DND-41 (cell line): ENCODE measurements at regions not wholly inside any gene's neighbourhood (a gene's known extent, or its start where the extent isn't known, plus 50 kb on each side); places are given as distances from the start of the nearest gene placed in this dataset.
"Not testable (repeated sequence)": the region's sequence is repeated elsewhere in the genome, so short reads cannot be mapped to it uniquely, and the experiment has no call there.

ENCODE experiments used
- ATAC-seq: fragments of 200-7000 bp; cut with Tn5 transposase; 3 replicates; pipeline ENCODE4 v1.9.1; 2021; ENCODE audit warnings: low read depth; ENCODE audit not compliant: insufficient read depth
- DNase-seq: peaks from one replicate; pipeline ENCODE4 v3.0.0-alpha.2; 2020
- H2AFZ ChIP-seq: 2 replicates; pipeline ENCODE4 v1.6.0; 2012; ENCODE audit warnings: low read depth, low read length
- H3K27ac ChIP-seq: 2 replicates; pipeline ENCODE4 v1.5.1; 2012; ENCODE audit warnings: low read length, inconsistent platforms
- H3K27me3 ChIP-seq: fragments of 200-600 bp; sonication (generic); 2 replicates; pipeline ENCODE4 v1.6.0; 2012; ENCODE audit warnings: low read length, mild to moderate bottlenecking, inconsistent platforms; ENCODE audit not compliant: insufficient read depth, poor library complexity
- H3K36me3 ChIP-seq: 2 replicates; pipeline ENCODE4 v1.5.1; 2012; ENCODE audit warnings: low read length, inconsistent platforms; ENCODE audit not compliant: insufficient read depth
- H3K4me1 ChIP-seq: 2 replicates; pipeline ENCODE4 v1.5.1; 2012; ENCODE audit warnings: mild to moderate bottlenecking, low read length; ENCODE audit not compliant: insufficient read depth
- H3K4me2 ChIP-seq: 2 replicates; pipeline ENCODE4 v1.6.0; 2012; ENCODE audit warnings: mild to moderate bottlenecking, moderate library complexity, low read length, inconsistent platforms; ENCODE audit not compliant: insufficient read depth
- H3K4me3 ChIP-seq, 2 experiments: fragments of 200-600 bp in 1 of 2; shearing (Covaris generic) in 1 of 2; 2 replicates each; pipeline ENCODE4 v1.5.1; 2012 to 2016; ENCODE audit warnings: inconsistent platforms in 2 of 2, low read length in 2 of 2, mild to moderate bottlenecking in 2 of 2, low read depth in 1 of 2, moderate library complexity in 1 of 2
- H3K79me2 ChIP-seq: 2 replicates; pipeline ENCODE4 v1.6.0; 2012; ENCODE audit warnings: low read length, inconsistent platforms; ENCODE audit not compliant: insufficient read depth
- H3K9ac ChIP-seq: 2 replicates; pipeline ENCODE4 v1.6.0; 2012; ENCODE audit warnings: low read depth, mild to moderate bottlenecking, inconsistent platforms, low read length, moderate library complexity
- H3K9me3 ChIP-seq: 2 replicates; pipeline ENCODE4 v1.5.1; 2012; ENCODE audit warnings: low read length, moderate library complexity, mild to moderate bottlenecking, inconsistent platforms; ENCODE audit not compliant: insufficient read depth, severe bottlenecking
- H4K20me1 ChIP-seq: 2 replicates; pipeline ENCODE4 v1.6.0; 2012; ENCODE audit warnings: low read length; ENCODE audit not compliant: insufficient read depth
- EZH2 ChIP-seq: IDR thresholded peaks from 3 replicates; pipeline ENCODE4 v1.6.1; 2012; ENCODE audit warnings: borderline replicate concordance, low read depth, mild to moderate bottlenecking, moderate library complexity, low read length, inconsistent platforms; ENCODE audit not compliant: severe bottlenecking
- TF ChIP-seq, protein P1 (sequence below): IDR thresholded peaks from 2 replicates; pipeline ENCODE4 v1.5.1; 2012; ENCODE audit warnings: borderline replicate concordance, low read length, moderate library complexity, mild to moderate bottlenecking; ENCODE audit not compliant: poor library complexity, severe bottlenecking; ENCODE audit errors: extremely low read depth

DNA sequence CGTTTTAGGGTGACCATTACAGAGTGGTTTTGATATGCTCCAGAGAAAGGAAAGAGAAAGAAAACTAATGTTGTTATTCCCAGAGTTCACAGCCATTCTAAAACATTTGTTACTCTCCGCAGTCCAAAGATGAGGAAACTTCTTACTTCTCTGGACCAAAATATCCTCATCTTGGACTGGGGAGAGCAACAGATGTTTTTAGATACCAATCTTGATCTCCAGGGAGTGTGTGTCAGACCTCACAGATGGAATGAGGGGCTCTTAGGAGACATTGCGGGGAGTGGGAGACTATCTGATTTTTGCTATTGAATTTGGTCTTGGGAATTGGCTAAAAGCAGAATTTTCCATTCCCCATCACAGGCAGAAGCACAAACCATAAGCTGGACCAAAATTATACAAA is 110.8 kb downstream of the TNFAIP3 start:
- Histone ChIP-seq H3K27me3 (no peaks in the 10 kb centered on the region), H3K4me3 (no peak overlapping the region), H3K4me1 (peaks cover 30% of the 10 kb centered on the region), H3K27ac (no peak overlapping the region), H3K9ac (no peak overlapping the region), H3K9me3 (no peaks in the 10 kb centered on the region), H2AFZ (no peak overlapping the region), H3K36me3 (no peaks in the 10 kb centered on the region), H3K4me2 (no peak overlapping the region), H3K79me2 (no peaks in the 10 kb centered on the region), H4K20me1 (no peaks in the 10 kb centered on the region)
- no peak for ATAC-seq
- TF ChIP-seq EZH2, result no peak
- TF ChIP-seq, protein P1, sequence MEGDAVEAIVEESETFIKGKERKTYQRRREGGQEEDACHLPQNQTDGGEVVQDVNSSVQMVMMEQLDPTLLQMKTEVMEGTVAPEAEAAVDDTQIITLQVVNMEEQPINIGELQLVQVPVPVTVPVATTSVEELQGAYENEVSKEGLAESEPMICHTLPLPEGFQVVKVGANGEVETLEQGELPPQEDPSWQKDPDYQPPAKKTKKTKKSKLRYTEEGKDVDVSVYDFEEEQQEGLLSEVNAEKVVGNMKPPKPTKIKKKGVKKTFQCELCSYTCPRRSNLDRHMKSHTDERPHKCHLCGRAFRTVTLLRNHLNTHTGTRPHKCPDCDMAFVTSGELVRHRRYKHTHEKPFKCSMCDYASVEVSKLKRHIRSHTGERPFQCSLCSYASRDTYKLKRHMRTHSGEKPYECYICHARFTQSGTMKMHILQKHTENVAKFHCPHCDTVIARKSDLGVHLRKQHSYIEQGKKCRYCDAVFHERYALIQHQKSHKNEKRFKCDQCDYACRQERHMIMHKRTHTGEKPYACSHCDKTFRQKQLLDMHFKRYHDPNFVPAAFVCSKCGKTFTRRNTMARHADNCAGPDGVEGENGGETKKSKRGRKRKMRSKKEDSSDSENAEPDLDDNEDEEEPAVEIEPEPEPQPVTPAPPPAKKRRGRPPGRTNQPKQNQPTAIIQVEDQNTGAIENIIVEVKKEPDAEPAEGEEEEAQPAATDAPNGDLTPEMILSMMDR, result no peak
- no peak for DNase-seq

DNA sequence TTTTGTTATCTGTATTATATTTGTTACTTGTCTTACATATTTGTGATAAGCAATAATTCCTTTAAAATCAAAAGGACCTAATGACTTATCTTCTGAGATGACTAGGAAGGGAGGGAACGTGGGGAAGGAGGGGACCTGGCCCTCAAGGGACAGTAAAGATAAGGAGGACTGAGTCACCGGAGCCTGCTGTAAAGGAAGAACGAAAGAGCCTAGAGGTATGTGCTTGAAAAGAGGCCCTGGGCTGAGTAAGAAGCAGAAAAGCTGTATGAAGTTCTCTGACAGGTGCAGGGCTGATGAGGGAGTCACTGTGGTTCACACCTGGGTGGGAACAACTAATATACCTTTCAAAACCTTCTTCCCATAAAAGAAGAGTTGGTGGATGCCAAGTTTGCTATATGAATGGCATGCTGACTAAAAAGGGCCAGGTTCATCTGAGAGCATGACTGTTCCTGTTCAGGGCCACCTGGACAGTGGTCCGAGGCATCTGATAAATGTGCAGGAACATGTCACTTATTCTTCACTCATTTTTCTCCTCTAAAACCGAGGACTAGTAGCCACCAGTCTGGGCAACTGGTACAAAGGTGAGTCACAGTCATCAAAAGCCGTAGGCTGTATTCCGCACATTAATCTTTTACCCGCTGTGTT is 111.3 kb downstream of the TNFAIP3 start:
- Histone ChIP-seq H3K36me3 (no peaks in the 10 kb centered on the region), H3K9me3 (no peaks in the 10 kb centered on the region), H3K4me1 (peaks cover 30% of the 10 kb centered on the region), H3K4me3 (no peak overlapping the region), H2AFZ (no peak overlapping the region), H3K79me2 (no peaks in the 10 kb centered on the region), H3K4me2 (no peak overlapping the region), H3K27me3 (no peaks in the 10 kb centered on the region), H3K27ac (no peak overlapping the region), H4K20me1 (no peaks in the 10 kb centered on the region), H3K9ac (no peak overlapping the region)
- DNase-seq, result no peak
- no peak for ATAC-seq
- no peak for TF ChIP-seq EZH2
- TF ChIP-seq, protein P1, result no peak

- not testable (repeated sequence) for DNase-seq, H3K9me3 ChIP-seq, H3K27me3 ChIP-seq, H2AFZ ChIP-seq, H4K20me1 ChIP-seq, H3K9ac ChIP-seq, H3K4me3 ChIP-seq, H3K36me3 ChIP-seq, H3K4me2 ChIP-seq, ATAC-seq, H3K79me2 ChIP-seq, H3K27ac ChIP-seq
- peaks cover 26% of the 10 kb centered on the region for H3K4me1 ChIP-seq
Measured at GRCh38 chr6:137979263-137979662, 112.2 kb downstream of the TNFAIP3 start.

DNA sequence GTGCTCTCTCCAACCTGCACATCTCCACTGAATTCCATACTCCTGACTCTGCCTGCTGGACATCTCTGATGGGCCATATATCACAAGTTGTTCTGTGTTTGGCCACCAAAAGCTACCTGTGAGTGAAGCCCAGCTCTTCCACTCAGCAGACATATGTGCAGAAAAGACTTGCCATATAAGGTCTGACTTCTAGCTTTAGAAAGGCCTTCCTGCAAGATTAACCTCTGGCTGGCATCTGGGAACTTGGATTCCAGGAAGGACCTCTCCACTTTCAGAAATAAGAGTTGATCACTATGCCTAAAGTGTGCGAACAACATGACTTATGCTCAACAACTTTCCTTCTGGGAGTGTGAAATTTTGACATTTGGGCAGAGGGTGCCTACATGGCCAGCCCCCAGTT is 113.7 kb downstream of the TNFAIP3 start:
- Histone ChIP-seq H3K27me3 (no peaks in the 10 kb centered on the region), H3K4me1 (peaks cover 11% of the 10 kb centered on the region), H3K36me3 (no peaks in the 10 kb centered on the region), H4K20me1 (no peaks in the 10 kb centered on the region), H3K4me3 (no peak overlapping the region), H3K79me2 (no peaks in the 10 kb centered on the region), H2AFZ (no peak overlapping the region), H3K27ac (no peak overlapping the region), H3K9me3 (no peaks in the 10 kb centered on the region), H3K4me2 (no peak overlapping the region), H3K9ac (no peak overlapping the region)
- TF ChIP-seq, protein P1, result no peak
- TF ChIP-seq EZH2, result no peak
- ATAC-seq (no peak), DNase-seq (no peak)
